ENCODE measurements at regions not wholly inside any gene's neighbourhood (a gene's known extent, or its start where the extent isn't known, plus 50 kb on each side); places are given as distances from the start of the nearest gene placed in this dataset.

- TF ChIP-seq ZHX2 (IDR thresholded peaks at IDR 0.05; ENCODE audit: low read depth) (no peak), ZHX2 (CRISPR knock-in tag; IDR thresholded peaks at IDR 0.05; ENCODE audit: borderline replicate concordance) (no peak), ZNF562 (CRISPR knock-in tag; IDR thresholded peaks at IDR 0.05; ENCODE audit: borderline replicate concordance) (no peak), MLLT10 (CRISPR knock-in tag; IDR thresholded peaks at IDR 0.05) (no peak), ATF7-NPFF (CRISPR knock-in tag; IDR thresholded peaks at IDR 0.05; ENCODE audit: low read depth) (no peak), PHF8 (CRISPR knock-in tag; IDR thresholded peaks at IDR 0.05) (no peak)
Measured at GRCh38 chr1:200316148-200316803, 93.6 kb downstream of the ZNF281 start (continued).

All from HepG2 (cell line).